HL-60/S4 treated with retinoic acid at 250 ng/mL for 4 days and 3 days (cell line): ENCODE measurements at regions not wholly inside any gene's neighbourhood (a gene's known extent, or its start where the extent isn't known, plus 50 kb on each side); places are given as distances from the start of the nearest gene placed in this dataset.
"Not testable (repeated sequence)": the region's sequence is repeated elsewhere in the genome, so short reads cannot be mapped to it uniquely, and the experiment has no call there.

Experiments
- in situ Hi-C: fragments of 300-500 bp; cut with MboI; formaldehyde crosslinking; loops from 2 replicates; pipeline ENCODE4 v1.7.0; 2022; ENCODE audit warnings: low sequenced_read_pairs

- in situ Hi-C loops = no loop called here
These were observed 160.4 kb downstream of the UACA start for GRCh38 chr15:70602834-70603560.

- in situ Hi-C loops = no loop called here
These were observed 161.1 kb downstream of the UACA start for GRCh38 chr15:70602281-70602680.

- in situ Hi-C loops = no loop called here
These were observed 165.4 kb downstream of the UACA start for GRCh38 chr15:70597945-70598344.

GRCh38 chr15:70597056-70597603 lies 166.2 kb downstream of the UACA start:
- in situ Hi-C loops = no loop called here

GRCh38 chr15:70596354-70597055 lies 166.9 kb downstream of the UACA start:
- in situ Hi-C loops = no loop called here

GRCh38 chr15:70593795-70594194 lies 169.6 kb downstream of the UACA start:
- in situ Hi-C loops = no loop called here

- in situ Hi-C loops = no loop called here
These were observed 173.6 kb downstream of the UACA start for GRCh38 chr15:70589728-70590127.

- in situ Hi-C loops = no loop called here
These were observed 174.1 kb downstream of the UACA start for GRCh38 chr15:70589221-70589620.

- in situ Hi-C loops = no loop called here
These were observed 174.7 kb downstream of the UACA start for GRCh38 chr15:70588613-70589012.

- in situ Hi-C loops = no loop called here
These were observed 175.3 kb downstream of the UACA start for GRCh38 chr15:70587896-70588567.

- in situ Hi-C loops = not testable (repeated sequence)
These were observed 176.2 kb downstream of the UACA start for GRCh38 chr15:70587012-70587634.

- in situ Hi-C loops = no loop called here
These were observed 177.1 kb downstream of the UACA start for GRCh38 chr15:70586241-70586640.

- in situ Hi-C loops = no loop called here
These were observed 177.7 kb downstream of the UACA start for GRCh38 chr15:70585707-70586034.

- in situ Hi-C loops = no loop called here
These were observed 178.3 kb downstream of the UACA start for GRCh38 chr15:70584838-70585706.

- in situ Hi-C loops = no loop called here
These were observed 178.9 kb downstream of the UACA start for GRCh38 chr15:70584441-70584837.

- in situ Hi-C loops = no loop called here
These were observed 180.4 kb downstream of the UACA start for GRCh38 chr15:70583006-70583405.

GRCh38 chr15:70582143-70582945 lies 181.0 kb downstream of the UACA start:
- in situ Hi-C loops = no loop called here

- in situ Hi-C loops = no loop called here
These were observed 182.4 kb downstream of the UACA start for GRCh38 chr15:70580958-70581357.

GRCh38 chr15:70580286-70580685 lies 183.1 kb downstream of the UACA start:
- in situ Hi-C loops = no loop called here

GRCh38 chr15:70579766-70580165 lies 183.6 kb downstream of the UACA start:
- in situ Hi-C loops = no loop called here
